HG02943 (cell line): ENCODE measurements at regions not wholly inside any gene's neighbourhood (a gene's known extent, or its start where the extent isn't known, plus 50 kb on each side); places are given as distances from the start of the nearest gene placed in this dataset.

Experiments
- ATAC-seq: cut with Tn5 transposase; IDR thresholded peaks from one replicate; pipeline ENCODE4 v1.9.1; 2021; ENCODE audit warnings: mild to moderate bottlenecking, low read depth, moderate library complexity; ENCODE audit not compliant: unreplicated experiment

GRCh38 chr12:75908961-75909605 lies 122.5 kb downstream of the PHLDA1 start:
- no peak for ATAC-seq

DNA sequence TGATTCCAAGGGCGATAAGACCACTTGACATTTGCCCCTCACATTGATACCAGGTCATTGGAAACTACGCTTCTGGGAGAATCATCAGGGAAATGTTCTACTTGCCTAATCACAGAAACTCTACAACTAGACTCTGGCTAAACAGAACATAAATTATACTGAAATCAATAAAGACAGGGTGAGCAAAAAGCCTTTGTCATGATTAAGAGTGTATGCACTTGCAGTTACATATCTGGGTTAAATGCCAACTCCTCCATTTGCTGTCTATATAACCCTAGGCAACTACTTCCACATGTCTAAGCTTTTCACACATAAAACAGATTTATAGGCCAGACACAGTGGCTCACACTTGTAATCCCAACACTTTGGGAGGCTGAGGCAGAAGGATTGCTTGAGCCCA lies 125.7 kb downstream of the PHLDA1 start:
- ATAC-seq: no peak

- ATAC-seq: no peak
Observed at GRCh38 chr12:75900781-75901254, 130.8 kb downstream of the PHLDA1 start.

DNA sequence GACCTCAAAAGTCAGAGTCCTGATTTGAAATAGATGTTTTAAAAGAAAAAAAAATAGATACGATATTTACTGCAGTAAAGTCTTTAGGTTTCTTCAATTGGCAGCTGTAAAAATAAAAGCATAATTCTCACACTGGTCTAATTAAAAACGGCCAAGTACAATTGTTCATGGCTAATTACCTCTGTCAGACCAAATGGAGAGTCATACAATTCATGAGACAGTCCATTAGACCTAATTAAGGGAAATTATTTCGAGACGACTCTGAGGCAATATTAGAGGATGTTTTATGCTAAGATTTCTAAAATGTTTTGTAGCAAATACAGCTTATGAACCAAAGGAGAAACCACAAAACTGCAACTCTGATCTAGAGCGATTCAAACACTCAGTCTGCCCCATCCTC lies 131.3 kb downstream of the PHLDA1 start:
- ATAC-seq: no peak

GRCh38 chr12:75894965-75895754 lies 136.4 kb downstream of the PHLDA1 start:
- no peak for ATAC-seq

- no peak for ATAC-seq
Observed at GRCh38 chr12:75893765-75894164, 137.8 kb downstream of the PHLDA1 start.

DNA sequence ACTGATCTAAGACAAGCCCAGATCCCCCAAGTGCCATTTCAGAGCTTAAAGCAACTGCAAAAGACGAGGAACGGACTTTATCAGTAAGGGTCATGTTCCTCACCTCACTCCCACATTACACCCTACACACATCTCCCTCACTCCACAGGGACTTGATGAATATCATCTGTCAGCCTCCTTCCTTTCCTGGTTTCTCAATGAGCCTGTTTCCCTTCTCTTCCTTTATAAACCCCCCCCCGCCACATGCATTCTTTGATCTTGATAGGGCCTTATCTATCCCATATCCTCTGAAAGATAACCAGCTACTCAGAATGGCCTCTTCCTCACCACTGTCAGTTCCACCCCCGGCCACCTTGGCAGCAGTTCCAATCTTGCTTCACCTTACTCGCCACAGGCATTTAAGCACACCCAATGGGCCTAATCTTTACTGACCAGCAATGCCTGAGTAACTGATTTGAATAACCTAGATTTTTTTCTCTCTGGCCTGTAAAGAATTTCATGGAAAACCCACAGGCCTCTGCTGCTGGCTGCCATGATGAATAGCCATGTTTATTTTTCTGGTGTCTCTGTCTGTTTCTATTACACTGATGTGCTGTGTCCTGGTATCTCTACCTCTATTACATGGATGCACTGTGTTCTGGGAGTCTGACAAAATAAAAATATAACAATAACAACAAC lies 138.7 kb downstream of the PHLDA1 start:
- ATAC-seq: no peak

- no peak for ATAC-seq
Observed at GRCh38 chr12:75891072-75891471, 140.5 kb downstream of the PHLDA1 start.

- ATAC-seq: no peak
Observed at GRCh38 chr12:75890660-75891059, 140.9 kb downstream of the PHLDA1 start.

DNA sequence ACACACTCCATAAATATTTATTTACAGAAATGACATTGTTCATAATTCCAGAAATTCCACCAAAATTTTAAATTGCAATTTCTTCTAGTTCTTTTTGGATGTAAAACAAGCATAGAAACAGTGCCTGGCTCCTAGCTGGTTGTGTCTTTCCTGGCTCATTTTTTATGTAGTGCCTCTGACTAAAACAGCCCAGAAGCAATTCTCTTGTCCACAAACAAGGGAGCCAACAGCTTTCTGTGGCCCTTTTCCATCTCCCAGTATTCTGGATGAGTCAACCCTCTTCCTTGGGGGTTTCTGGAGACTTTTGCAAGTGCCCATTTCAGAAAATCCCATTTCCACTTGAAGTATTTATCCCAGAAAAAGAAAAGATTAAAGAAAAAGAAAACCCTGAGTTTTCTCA lies 141.4 kb downstream of the PHLDA1 start:
- no peak for ATAC-seq

DNA sequence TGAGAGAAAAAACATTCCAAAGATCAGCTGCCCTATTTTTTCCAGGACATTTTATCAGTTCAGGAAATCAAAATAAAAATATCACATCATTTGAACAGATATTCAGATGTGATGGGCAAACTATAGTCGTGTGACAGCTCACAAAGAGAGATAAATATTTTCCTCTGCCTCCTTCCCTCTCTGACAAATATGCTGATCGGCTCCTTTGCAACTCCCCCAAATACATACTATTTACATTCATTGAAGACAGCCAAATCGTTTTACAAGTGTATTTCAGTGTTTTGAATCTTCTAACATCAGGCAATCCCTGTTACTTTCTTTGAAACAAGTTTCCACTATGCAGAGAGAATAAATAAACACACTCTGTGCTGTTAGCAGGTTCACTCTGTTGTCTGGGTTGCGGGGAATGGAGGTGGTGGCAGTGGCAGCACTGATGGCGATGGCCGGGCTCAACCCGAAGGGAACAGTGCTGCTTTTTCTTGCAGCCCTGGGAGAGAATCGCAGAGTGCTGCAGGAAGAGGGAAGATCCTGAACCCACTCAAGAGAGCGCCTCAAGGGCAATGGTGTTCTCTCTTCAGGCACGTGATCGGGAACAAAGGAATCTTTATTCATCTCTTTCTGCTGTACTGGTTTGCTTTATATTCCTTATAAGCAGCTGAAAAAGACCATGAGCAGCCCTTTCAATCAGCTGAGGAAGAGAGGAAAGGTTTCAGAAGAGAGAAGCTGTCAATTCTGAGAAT lies 142.5 kb downstream of the PHLDA1 start:
- ATAC-seq: no peak

DNA sequence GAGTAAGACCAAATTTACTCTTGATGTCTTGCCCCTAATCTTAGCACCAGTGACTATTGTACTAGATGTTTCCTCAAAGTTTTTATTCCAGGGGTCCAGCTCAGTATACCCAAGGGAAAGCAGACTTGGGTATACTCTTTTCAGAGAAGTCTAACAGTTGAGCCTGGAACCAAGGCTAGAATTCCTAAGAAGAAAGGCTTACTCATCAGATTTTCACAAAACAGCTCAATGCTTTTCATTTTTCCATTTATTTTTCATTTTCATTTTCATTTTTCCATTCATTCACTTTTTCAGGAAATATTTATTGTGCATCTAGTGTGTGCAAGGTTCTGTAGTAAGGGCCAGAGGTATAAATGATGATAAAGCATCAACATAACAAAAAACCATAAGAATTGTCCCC lies 143.2 kb downstream of the PHLDA1 start:
- ATAC-seq: no peak

- ATAC-seq: no peak
Observed at GRCh38 chr12:75887979-75888378, 143.6 kb downstream of the PHLDA1 start.

DNA sequence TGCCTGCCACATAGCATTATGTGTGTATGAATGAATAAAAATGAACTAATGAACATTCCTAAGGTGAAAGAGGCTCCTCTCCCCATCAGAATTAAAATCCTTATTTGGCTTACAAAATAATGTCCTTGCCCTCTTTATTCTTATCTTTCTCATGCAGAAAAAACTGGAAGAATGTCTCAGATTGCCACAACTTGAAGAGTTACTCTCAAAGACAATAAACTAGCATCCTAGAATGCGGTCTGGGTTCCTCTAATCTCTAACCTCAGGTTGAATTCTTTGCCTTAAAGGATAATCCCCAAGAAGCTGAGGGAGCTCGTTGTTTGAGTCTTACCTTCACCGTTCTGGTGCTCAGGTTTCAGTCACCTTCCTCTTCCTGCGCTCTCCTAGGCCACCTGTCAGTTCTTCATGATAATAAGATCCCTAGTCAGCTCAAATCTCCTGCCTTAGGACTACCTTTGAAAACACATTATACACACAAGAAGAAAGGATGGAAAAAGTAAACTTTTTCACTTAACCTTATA lies 147.1 kb downstream of the PHLDA1 start:
- no peak for ATAC-seq

DNA sequence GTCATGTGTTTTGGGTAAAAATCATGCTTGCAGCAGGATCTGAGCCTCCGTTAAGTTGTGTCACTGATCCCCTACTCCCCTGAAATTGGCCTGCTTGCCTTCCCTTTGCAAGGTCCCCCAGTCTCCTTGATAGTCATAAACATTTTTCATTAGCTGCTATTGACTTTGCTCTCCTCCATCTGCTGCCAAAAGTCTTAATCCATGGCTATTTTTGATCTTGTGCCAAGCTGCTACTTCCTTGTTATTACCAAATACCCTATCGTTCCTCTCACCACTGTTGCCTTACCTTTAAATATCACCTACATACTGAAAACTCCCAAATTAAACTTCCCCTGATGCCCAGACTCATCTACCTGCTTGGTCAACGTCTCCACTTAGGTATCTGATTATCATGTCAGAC lies 148.3 kb downstream of the PHLDA1 start:
- ATAC-seq: no peak

DNA sequence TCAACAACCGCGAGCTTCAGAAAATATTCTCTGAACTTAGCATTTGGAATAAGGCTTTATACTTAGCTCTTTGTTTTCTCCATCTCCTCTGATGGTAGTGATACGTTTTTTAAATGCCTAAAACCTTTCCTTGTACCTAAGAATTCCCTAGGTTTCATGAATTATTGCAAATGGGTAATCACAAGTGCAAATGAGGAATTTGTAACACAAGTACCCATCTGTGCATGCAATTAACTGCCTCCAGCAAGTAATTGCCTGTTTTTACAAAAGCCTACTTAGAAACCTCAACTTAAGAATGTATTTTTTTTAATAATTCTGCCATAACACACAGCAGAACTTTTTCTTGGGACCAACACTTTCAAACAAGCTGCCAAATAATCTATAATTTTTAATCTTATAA lies 149.2 kb downstream of the PHLDA1 start:
- no peak for ATAC-seq

GRCh38 chr12:75881920-75882319 lies 149.7 kb downstream of the PHLDA1 start:
- ATAC-seq: no peak

DNA sequence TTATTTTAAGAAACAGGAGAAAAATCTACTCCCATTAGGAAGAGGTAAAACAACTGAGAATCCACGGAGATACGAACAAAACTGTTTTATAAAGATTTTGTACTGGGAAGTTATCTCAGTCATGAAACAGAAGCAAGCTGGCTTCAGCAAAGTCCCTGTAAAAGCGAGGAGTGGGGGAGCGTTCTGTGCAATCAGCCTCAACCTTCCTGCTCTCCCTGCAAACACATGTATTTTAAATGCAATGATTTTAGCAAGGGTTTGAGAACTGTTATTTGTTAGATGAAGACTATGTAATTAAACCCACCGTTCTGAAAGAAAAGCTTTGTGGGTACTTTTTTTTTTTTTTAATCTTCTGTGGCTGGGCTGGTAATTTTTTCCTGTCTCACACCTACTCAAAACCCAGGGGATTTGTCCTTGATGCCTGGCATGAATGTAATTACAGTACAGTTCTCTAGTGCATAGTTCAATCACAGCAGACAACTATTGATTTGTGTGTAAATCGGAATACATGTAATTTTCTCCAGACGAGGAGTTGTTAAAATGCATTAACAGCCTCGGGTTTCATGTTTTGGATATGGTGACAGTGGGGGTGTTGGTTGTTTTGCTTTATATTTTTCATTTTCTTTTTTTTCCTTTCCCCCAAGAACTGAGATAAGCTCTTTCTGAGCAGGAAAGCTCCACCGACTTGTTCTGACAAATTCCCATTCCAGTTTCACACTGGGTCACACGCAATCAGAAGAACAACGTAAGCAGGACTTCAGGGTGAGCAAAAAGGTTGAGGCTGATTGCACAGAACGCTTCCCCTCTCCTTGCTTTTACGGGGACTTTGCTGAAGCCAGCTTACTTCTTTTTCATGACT lies 153.6 kb downstream of the PHLDA1 start:
- ATAC-seq: no peak

DNA sequence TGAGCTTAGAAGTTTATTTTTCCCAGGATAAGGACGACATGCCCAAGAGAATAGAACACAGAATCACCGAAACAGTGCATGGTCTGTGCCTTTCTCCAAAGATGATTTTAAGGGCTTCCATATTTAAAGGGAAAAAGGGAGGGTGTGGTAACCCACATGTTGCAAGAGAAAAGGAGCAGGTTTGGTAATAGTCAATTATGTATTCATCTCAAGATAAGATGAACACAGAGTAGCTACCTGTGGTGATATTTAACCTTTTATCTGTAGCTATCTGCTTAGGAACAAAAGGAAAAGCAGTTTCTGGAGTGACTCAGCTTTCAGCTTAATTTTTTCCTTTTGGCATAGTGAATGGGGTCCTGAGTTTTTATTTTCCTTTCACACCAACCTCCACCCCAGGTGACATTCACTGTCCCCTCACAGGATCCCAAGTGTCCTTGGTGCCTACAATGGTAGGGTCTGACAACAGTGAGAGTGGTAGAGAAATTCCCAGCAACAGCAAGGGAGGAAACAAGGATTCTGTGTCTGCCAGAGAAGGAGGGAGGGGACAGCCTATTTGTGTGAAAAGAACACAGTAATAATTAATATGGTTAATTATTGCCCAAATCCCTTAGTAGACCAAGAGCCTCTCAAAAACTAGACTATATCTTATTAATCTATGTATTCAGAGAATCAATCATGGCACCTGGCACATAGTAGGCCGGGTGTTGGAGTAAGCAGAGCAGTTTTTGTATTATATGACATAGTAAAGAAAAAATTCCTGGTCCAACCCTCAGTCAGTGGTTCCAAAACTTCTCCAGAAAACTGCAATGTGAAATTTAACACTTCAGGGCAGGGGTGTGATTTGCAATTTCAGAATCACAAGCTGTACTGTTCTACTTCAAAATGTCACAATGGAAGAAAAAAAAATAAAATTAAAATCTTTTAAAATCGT lies 154.5 kb downstream of the PHLDA1 start:
- ATAC-seq: no peak
